ENCODE measurements at regions not wholly inside any gene's neighbourhood (a gene's known extent, or its start where the extent isn't known, plus 50 kb on each side); places are given as distances from the start of the nearest gene placed in this dataset.

DNA sequence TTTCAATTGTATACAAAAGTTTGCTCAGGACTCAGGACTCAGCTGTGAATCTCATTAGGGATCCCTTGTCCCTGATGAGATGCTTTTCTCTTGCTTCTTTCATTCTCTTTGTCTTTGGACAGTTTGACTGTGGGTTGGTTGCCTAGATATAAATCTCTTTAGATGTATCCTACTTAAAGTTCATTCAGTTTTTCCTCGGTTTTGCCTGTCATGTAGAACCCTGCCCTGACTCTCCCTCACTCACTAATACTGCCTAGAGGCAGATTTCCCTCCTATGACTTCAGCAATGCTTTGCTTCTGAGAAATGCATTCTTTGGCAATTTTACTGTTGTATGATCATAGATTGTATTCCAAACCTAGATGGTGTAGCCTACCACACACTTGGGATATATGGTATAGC is 421.4 kb upstream of the TCF4 start:
- Histone ChIP-seq H3K27ac (ENCODE audit: low read depth, low read length) (no peak overlapping the region), H3K9me2 (replicated peaks; ENCODE audit: control insufficient read depth, low read length) (no peaks in the 10 kb centered on the region), H4K20me1 (ENCODE audit: control insufficient read depth, insufficient read depth, low read depth, low read length) (no peaks in the 10 kb centered on the region), H3K36me3 (ENCODE audit: control insufficient read depth, low read length) (no peaks in the 10 kb centered on the region), H3K4me2 (ENCODE audit: low read length) (no peak overlapping the region), H3K79me2 (ENCODE audit: control insufficient read depth, low read length) (no peaks in the 10 kb centered on the region), H3F3A (ENCODE audit: control insufficient read depth, insufficient read depth) (no peaks in the 10 kb centered on the region), H3K27me3 (ENCODE audit: control insufficient read depth, low read length) (no peaks in the 10 kb centered on the region), H3K4me1 (ENCODE audit: control insufficient read depth, low read length) (no peaks in the 10 kb centered on the region), H3K4me3 (ENCODE audit: low read length) (no peak overlapping the region), H3K9me3 (ENCODE audit: control insufficient read depth, insufficient read depth, low read length) (no peaks in the 10 kb centered on the region)
- TF ChIP-seq, protein P1, sequence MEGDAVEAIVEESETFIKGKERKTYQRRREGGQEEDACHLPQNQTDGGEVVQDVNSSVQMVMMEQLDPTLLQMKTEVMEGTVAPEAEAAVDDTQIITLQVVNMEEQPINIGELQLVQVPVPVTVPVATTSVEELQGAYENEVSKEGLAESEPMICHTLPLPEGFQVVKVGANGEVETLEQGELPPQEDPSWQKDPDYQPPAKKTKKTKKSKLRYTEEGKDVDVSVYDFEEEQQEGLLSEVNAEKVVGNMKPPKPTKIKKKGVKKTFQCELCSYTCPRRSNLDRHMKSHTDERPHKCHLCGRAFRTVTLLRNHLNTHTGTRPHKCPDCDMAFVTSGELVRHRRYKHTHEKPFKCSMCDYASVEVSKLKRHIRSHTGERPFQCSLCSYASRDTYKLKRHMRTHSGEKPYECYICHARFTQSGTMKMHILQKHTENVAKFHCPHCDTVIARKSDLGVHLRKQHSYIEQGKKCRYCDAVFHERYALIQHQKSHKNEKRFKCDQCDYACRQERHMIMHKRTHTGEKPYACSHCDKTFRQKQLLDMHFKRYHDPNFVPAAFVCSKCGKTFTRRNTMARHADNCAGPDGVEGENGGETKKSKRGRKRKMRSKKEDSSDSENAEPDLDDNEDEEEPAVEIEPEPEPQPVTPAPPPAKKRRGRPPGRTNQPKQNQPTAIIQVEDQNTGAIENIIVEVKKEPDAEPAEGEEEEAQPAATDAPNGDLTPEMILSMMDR (IDR thresholded peaks at IDR 0.05; ENCODE audit: low read depth, low read length, poor library complexity, severe bottlenecking): no peak
- TF ChIP-seq EZH2phosphoT487 (IDR thresholded peaks at IDR 0.05; ENCODE audit: borderline replicate concordance, low read length): no peak

DNA sequence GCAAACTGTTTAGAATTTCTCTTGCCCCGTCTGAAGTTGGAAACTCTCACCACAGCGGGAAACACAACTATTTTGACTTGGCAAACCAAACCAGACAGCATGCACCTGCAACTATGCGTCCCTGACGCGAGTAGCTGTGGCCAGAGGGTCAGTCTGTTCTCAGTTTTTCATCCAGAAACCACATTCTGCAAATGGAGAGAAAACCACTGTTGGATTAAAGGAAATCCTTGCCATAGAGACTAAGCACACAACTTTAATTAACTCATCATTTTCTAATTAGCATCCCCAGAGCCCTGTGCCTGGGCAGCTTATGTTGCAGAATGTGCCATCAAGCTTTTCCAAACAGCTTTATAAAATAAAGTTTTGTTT is 415.7 kb upstream of the TCF4 start:
- Histone ChIP-seq H3K9me3 (ENCODE audit: control insufficient read depth, insufficient read depth, low read length) (no peaks in the 10 kb centered on the region), H3K4me3 (ENCODE audit: low read length) (no peak overlapping the region), H3K4me2 (ENCODE audit: low read length) (no peak overlapping the region), H3K27me3 (ENCODE audit: control insufficient read depth, low read length) (no peaks in the 10 kb centered on the region), H3K4me1 (ENCODE audit: control insufficient read depth, low read length) (no peaks in the 10 kb centered on the region), H3K9me2 (replicated peaks; ENCODE audit: control insufficient read depth, low read length) (no peaks in the 10 kb centered on the region), H3K36me3 (ENCODE audit: control insufficient read depth, low read length) (no peaks in the 10 kb centered on the region), H4K20me1 (ENCODE audit: control insufficient read depth, insufficient read depth, low read depth, low read length) (no peaks in the 10 kb centered on the region), H3F3A (ENCODE audit: control insufficient read depth, insufficient read depth) (no peaks in the 10 kb centered on the region), H3K27ac (ENCODE audit: low read depth, low read length) (no peak overlapping the region), H3K79me2 (ENCODE audit: control insufficient read depth, low read length) (no peaks in the 10 kb centered on the region)
- TF ChIP-seq EZH2phosphoT487 (IDR thresholded peaks at IDR 0.05; ENCODE audit: borderline replicate concordance, low read length): no peak
- TF ChIP-seq, protein P1 (IDR thresholded peaks at IDR 0.05; ENCODE audit: low read depth, low read length, poor library complexity, severe bottlenecking): no peak

DNA sequence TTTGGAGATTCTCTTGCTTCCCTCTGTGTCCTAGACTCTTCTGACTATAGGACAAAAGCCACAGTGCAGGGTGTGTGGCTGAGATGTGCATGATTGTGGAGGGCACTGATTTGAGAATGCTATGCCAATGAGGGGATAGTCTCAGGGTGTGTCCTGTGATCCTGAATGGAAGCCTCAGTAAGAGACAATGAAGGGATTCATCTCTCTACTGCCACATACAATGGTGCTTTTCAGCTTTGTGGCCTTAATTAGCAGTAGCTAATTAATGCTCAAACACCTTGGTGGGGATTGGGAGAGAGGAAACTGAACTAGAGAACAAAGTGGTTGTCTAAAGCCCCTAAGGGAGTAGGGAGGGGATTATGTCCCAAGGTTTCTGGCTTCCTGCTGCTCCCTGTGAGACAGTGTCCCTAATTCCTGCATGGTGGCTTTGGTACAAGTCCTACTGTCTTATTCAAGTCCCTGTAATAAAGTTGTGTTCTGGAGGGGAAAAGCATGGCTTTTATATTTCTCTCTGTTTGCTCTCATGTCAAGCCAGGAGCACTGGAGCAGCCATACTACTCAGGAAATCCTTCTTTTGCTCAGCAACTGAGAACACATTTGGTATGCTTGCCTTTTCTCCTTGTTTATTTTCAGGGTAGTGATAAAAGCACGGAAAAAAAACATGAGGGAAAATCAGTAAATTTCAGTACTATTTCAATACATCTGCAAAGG is 415.2 kb upstream of the TCF4 start:
- Histone ChIP-seq H3K9me2 (replicated peaks; ENCODE audit: control insufficient read depth, low read length) (no peaks in the 10 kb centered on the region), H3K4me1 (ENCODE audit: control insufficient read depth, low read length) (no peaks in the 10 kb centered on the region), H4K20me1 (ENCODE audit: control insufficient read depth, insufficient read depth, low read depth, low read length) (no peaks in the 10 kb centered on the region), H3K4me2 (ENCODE audit: low read length) (no peak overlapping the region), H3K4me3 (ENCODE audit: low read length) (no peak overlapping the region), H3K36me3 (ENCODE audit: control insufficient read depth, low read length) (no peaks in the 10 kb centered on the region), H3K27ac (ENCODE audit: low read depth, low read length) (no peak overlapping the region), H3K9me3 (ENCODE audit: control insufficient read depth, insufficient read depth, low read length) (no peaks in the 10 kb centered on the region), H3F3A (ENCODE audit: control insufficient read depth, insufficient read depth) (no peaks in the 10 kb centered on the region), H3K27me3 (ENCODE audit: control insufficient read depth, low read length) (no peaks in the 10 kb centered on the region), H3K79me2 (ENCODE audit: control insufficient read depth, low read length) (no peaks in the 10 kb centered on the region)
- TF ChIP-seq, protein P1 (IDR thresholded peaks at IDR 0.05; ENCODE audit: low read depth, low read length, poor library complexity, severe bottlenecking): no peak
- TF ChIP-seq EZH2phosphoT487 (IDR thresholded peaks at IDR 0.05; ENCODE audit: borderline replicate concordance, low read length): no peak
